SW480 (cell line): ENCODE measurements at regions not wholly inside any gene's neighbourhood (a gene's known extent, or its start where the extent isn't known, plus 50 kb on each side); places are given as distances from the start of the nearest gene placed in this dataset.

Experiments
- DNase-seq: peaks from one replicate; pipeline ENCODE4 v3.0.0-alpha.2; 2016; ENCODE audit warnings: low spot score

- no peak for DNase-seq
Observed at GRCh38 chr14:78073028-78073427, 97.1 kb upstream of the NRXN3 start.

- DNase-seq, result no peak
Observed at GRCh38 chr14:78074561-78074960, 95.6 kb upstream of the NRXN3 start.

DNA sequence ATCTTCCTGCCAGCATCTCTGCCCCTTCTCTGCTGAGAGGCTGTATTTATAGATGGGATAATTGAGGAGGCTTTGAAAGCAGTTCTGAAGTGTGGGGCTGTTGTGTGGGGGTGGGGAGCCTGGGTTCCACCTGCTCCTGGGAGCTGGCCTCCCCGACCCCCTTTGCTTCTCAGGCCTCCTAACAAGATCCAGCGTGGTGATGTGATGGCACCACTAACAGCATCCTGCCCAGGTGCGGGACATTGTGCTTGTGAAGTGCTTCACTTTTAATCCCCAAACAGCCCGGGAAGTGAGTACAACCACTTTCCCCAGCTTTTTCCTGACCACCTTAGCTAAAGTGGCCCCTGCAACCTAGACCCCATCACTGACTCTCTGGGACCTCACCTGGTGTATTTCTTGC lies 95.1 kb upstream of the NRXN3 start:
- no peak for DNase-seq

- no peak for DNase-seq
Observed at GRCh38 chr14:78075555-78076277, 94.5 kb upstream of the NRXN3 start.

- DNase-seq, result no peak
Observed at GRCh38 chr14:78081245-78081644, 88.9 kb upstream of the NRXN3 start.

GRCh38 chr14:78083837-78084236 lies 86.3 kb upstream of the NRXN3 start:
- DNase-seq, result no peak

DNA sequence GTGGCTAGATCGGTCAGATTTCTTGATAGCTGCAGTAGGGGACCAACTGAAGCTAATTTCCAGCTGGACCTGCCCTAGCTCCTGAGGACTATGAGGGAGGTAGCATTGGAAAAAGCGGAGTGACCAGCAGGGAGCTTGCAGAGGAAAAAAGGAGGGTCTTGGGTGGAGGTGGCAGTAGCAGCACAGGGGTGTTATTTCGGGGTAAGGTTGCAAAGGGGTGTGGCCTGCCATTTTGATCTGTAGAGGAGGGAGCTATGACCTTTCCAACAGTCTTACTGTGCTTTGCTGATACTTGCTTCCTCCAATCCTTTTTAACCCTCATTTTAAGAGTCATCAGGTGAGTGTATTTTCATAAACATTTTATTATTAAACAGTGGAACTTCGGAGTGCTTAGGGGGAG lies 83.8 kb upstream of the NRXN3 start:
- DNase-seq, result no peak

- DNase-seq, result no peak
Observed at GRCh38 chr14:78088916-78089315, 81.3 kb upstream of the NRXN3 start.

GRCh38 chr14:78090864-78091263 lies 79.3 kb upstream of the NRXN3 start:
- no peak for DNase-seq

DNA sequence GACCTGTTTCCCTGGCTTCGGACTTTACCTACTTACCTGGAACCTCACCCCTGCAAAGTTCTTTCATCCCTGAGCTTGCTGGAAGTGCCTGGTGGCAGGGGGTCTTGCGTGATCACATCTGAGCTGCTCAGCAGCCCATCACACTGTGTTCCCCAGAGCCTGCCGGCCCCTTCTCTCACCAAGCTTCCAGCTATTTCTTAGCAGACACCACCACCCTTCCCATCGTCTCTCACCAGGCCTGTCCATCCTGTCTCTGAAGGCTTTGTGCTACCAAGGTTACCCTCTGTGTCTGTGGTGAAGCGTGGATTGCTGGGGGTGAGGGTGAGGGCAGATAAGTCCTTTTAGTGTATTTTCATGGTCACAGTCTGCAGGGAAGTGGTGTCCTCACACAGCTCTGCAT lies 78.8 kb upstream of the NRXN3 start:
- DNase-seq, result no peak

- DNase-seq, result no peak
Observed at GRCh38 chr14:78092040-78092439, 78.1 kb upstream of the NRXN3 start.

- no peak for DNase-seq
Observed at GRCh38 chr14:78103271-78103670, 66.9 kb upstream of the NRXN3 start.

GRCh38 chr14:78104160-78104559 lies 66.0 kb upstream of the NRXN3 start:
- no peak for DNase-seq

- no peak for DNase-seq
Observed at GRCh38 chr14:78104655-78105054, 65.5 kb upstream of the NRXN3 start.

DNA sequence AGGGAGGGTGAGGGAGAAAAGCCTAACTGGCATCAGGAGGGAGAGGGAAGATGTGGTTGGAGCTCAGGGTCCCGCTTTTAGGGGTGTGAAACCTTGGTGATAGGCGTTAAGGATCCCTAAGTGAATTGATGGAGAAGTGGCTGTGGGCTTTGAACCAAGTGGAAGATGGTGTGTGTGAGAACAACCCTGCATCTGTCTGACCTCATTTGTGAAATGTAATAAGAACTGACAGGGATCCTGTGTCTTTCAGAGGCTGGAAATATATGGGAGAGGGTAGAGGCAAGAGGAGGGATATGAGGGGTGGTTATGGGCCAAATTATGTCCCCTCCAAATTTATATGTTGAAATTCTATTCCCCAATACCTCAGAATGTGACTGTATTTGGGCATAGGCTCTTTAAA lies 63.8 kb upstream of the NRXN3 start:
- no peak for DNase-seq

- DNase-seq, result no peak
Observed at GRCh38 chr14:78107166-78107565, 63.0 kb upstream of the NRXN3 start.

GRCh38 chr14:78119440-78119839 lies 50.7 kb upstream of the NRXN3 start:
- DNase-seq, result no peak
